ENCODE measurements at regions not wholly inside any gene's neighbourhood (a gene's known extent, or its start where the extent isn't known, plus 50 kb on each side); places are given as distances from the start of the nearest gene placed in this dataset.

- DNase-seq (ENCODE audit: low read depth in 2 of 2) = no peak
These were observed 166.7 kb upstream of the KCNIP4 start for GRCh38 chr4:22115262-22115661.

GRCh38 chr4:22103768-22104167, 155.2 kb upstream of the KCNIP4 start:
- DNase-seq (ENCODE audit: low read depth in 2 of 2) = no peak

GRCh38 chr4:22099896-22100295, 151.3 kb upstream of the KCNIP4 start:
- no peak for DNase-seq (ENCODE audit: low read depth in 2 of 2)

- no peak for DNase-seq (ENCODE audit: low read depth in 2 of 2)
These were observed 149.0 kb upstream of the KCNIP4 start for GRCh38 chr4:22097596-22097995.

GRCh38 chr4:22094217-22094616, 145.6 kb upstream of the KCNIP4 start:
- no peak for DNase-seq (ENCODE audit: low read depth in 2 of 2)

- no peak for DNase-seq (ENCODE audit: low read depth in 2 of 2)
These were observed 144.6 kb upstream of the KCNIP4 start for GRCh38 chr4:22093126-22093525.

- no peak for DNase-seq (ENCODE audit: low read depth in 2 of 2)
These were observed 143.3 kb upstream of the KCNIP4 start for GRCh38 chr4:22091906-22092305.

GRCh38 chr4:22091352-22091717, 142.8 kb upstream of the KCNIP4 start:
- no peak for DNase-seq (ENCODE audit: low read depth in 2 of 2)

- DNase-seq (ENCODE audit: low read depth in 2 of 2) = no peak
These were observed 142.2 kb upstream of the KCNIP4 start for GRCh38 chr4:22090661-22091351.

GRCh38 chr4:22077571-22077970, 129.0 kb upstream of the KCNIP4 start:
- no peak for DNase-seq (ENCODE audit: low read depth in 2 of 2)

- no peak for DNase-seq (ENCODE audit: low read depth in 2 of 2)
These were observed 124.2 kb upstream of the KCNIP4 start for GRCh38 chr4:22072726-22073125.

GRCh38 chr4:22072240-22072639, 123.7 kb upstream of the KCNIP4 start:
- no peak for DNase-seq (ENCODE audit: low read depth in 2 of 2)

GRCh38 chr4:22071749-22072148, 123.2 kb upstream of the KCNIP4 start:
- DNase-seq (ENCODE audit: low read depth in 2 of 2) = no peak

- no peak for DNase-seq (ENCODE audit: low read depth in 2 of 2)
These were observed 121.7 kb upstream of the KCNIP4 start for GRCh38 chr4:22070256-22070655.

- DNase-seq (ENCODE audit: low read depth in 2 of 2) = no peak
These were observed 115.0 kb upstream of the KCNIP4 start for GRCh38 chr4:22063613-22064012.

GRCh38 chr4:22062676-22063075, 114.1 kb upstream of the KCNIP4 start:
- no peak for DNase-seq (ENCODE audit: low read depth in 2 of 2)

- DNase-seq (ENCODE audit: low read depth in 2 of 2) = no peak
These were observed 107.4 kb upstream of the KCNIP4 start for GRCh38 chr4:22055954-22056353.

- DNase-seq (ENCODE audit: low read depth in 2 of 2) = no peak
These were observed 103.5 kb upstream of the KCNIP4 start for GRCh38 chr4:22052076-22052475.

- DNase-seq (ENCODE audit: low read depth in 2 of 2) = no peak
These were observed 99.8 kb upstream of the KCNIP4 start for GRCh38 chr4:22048323-22048722.

- no peak for DNase-seq (ENCODE audit: low read depth in 2 of 2)
These were observed 99.2 kb upstream of the KCNIP4 start for GRCh38 chr4:22047793-22048192.

- DNase-seq (ENCODE audit: low read depth in 2 of 2) = no peak
These were observed 96.6 kb upstream of the KCNIP4 start for GRCh38 chr4:22045051-22045630.

GRCh38 chr4:22031423-22031822, 82.9 kb upstream of the KCNIP4 start:
- no peak for DNase-seq (ENCODE audit: low read depth in 2 of 2)

- DNase-seq (ENCODE audit: low read depth in 2 of 2) = no peak
These were observed 82.3 kb upstream of the KCNIP4 start for GRCh38 chr4:22030881-22031280.

GRCh38 chr4:22030307-22030706, 81.7 kb upstream of the KCNIP4 start:
- DNase-seq (ENCODE audit: low read depth in 2 of 2) = no peak

Measured in stimulated activated CD8-positive, alpha-beta memory T cell treated with anti-CD3 and anti-CD28 coated beads, Interleukin-2, amount 100 ng/mL, for 48 hours (primary cell).